CD4-positive, alpha-beta T cell (primary cell): ENCODE measurements at regions not wholly inside any gene's neighbourhood (a gene's known extent, or its start where the extent isn't known, plus 50 kb on each side); places are given as distances from the start of the nearest gene placed in this dataset.

ENCODE experiments used
- ATAC-seq: fragments of 200-7000 bp; cut with Tn5 transposase; one replicate; pipeline ENCODE4 v1.10.0; 2022; ENCODE audit warnings: mild to moderate bottlenecking; ENCODE audit not compliant: poor library complexity
- CTCF ChIA-PET: fragments of 350-600 bp; sonication (Branson Sonifier 250); formaldehyde crosslinking; loops from one replicate; lab custom pipeline; 2021; ENCODE audit warnings: antibody characterized with exemption, inconsistent platforms; lab: Charles Lee
- POLR2A ChIA-PET: fragments of 350-600 bp; sonication (Branson Sonifier 250); formaldehyde crosslinking; loops from one replicate; lab custom pipeline; 2021; ENCODE audit warnings: antibody characterized with exemption, inconsistent platforms; lab: Charles Lee
- DNase-seq, 14 experiments: peaks; one replicate each; pipeline ENCODE4 v3.0.0-alpha.2; 2013 to 2020; ENCODE audit warnings: mixed read lengths in 2 of 14
- H3K27ac ChIP-seq, 2 donors: one replicate each; pipeline versions ENCODE4 v1.5.1 to v1.7.0; 2013; ENCODE audit warnings: low read length in 2 of 2, low read depth in 1 of 2, mild to moderate bottlenecking in 1 of 2
- H3K27me3 ChIP-seq, 2 experiments: 1 replicate in 1 of 2; 2 replicates in 1 of 2; pipeline versions ENCODE4 v1.6.1 to v1.7.0; 2013; ENCODE audit warnings: low read length in 2 of 2, control low read depth in 1 of 2, mild to moderate bottlenecking in 1 of 2, moderate library complexity in 1 of 2; ENCODE audit not compliant: insufficient read depth in 2 of 2, control insufficient read depth in 1 of 2
- H3K36me3 ChIP-seq: one replicate; pipeline ENCODE4 v1.6.1; 2013; ENCODE audit warnings: low read length, control low read depth; ENCODE audit not compliant: insufficient read depth
- H3K4me1 ChIP-seq: one replicate; pipeline ENCODE4 v1.6.1; 2013; ENCODE audit warnings: low read length, control low read depth; ENCODE audit not compliant: insufficient read depth
- H3K4me3 ChIP-seq: one replicate; pipeline ENCODE4 v1.5.1; 2013; ENCODE audit warnings: mild to moderate bottlenecking, low read length, moderate library complexity
- H3K9me3 ChIP-seq, 2 experiments: 1 replicate in 1 of 2; 2 replicates in 1 of 2; pipeline versions ENCODE4 v1.6.1 to v1.7.0; 2013; ENCODE audit warnings: low read length in 2 of 2, mild to moderate bottlenecking in 2 of 2, control low read depth in 1 of 2, moderate library complexity in 1 of 2; ENCODE audit not compliant: control insufficient read depth in 1 of 2, insufficient read depth in 1 of 2
- H3K27ac Mint-ChIP-seq: one replicate; pipeline ENCODE4 v1.8.0; 2020; ENCODE audit warnings: mixed read lengths
- H3K27me3 Mint-ChIP-seq: one replicate; pipeline ENCODE4 v1.8.0; 2021; ENCODE audit warnings: mixed read lengths
- H3K36me3 Mint-ChIP-seq: one replicate; pipeline ENCODE4 v1.8.0; 2021; ENCODE audit warnings: low read depth, mixed read lengths
- H3K4me1 Mint-ChIP-seq: one replicate; pipeline ENCODE4 v1.8.0; 2021; ENCODE audit warnings: low read depth, mixed read lengths
- H3K4me3 Mint-ChIP-seq: one replicate; pipeline ENCODE4 v1.8.0; 2020; ENCODE audit warnings: mild to moderate bottlenecking, mixed read lengths
- H3K9me3 Mint-ChIP-seq: one replicate; pipeline ENCODE4 v1.8.0; 2020; ENCODE audit warnings: mixed read lengths
- intact Hi-C, 2 experiments: fragments of 100-400 bp; cut with DNase I in 1 of 2; cut with micrococcal nuclease in 1 of 2; formaldehyde crosslinking; loops; one replicate each; pipeline versions ENCODE4 v1.15.1 to v1.9.0; 2023 to 2025; cut with DNase I, micrococcal nuclease
- TF ChIP-seq, protein P1 (sequence below): fragments of 200-600 bp; IDR thresholded peaks from one replicate; pipeline ENCODE4 v1.8.0; 2022; ENCODE audit warnings: antibody characterized with exemption, mild to moderate bottlenecking

DNA sequence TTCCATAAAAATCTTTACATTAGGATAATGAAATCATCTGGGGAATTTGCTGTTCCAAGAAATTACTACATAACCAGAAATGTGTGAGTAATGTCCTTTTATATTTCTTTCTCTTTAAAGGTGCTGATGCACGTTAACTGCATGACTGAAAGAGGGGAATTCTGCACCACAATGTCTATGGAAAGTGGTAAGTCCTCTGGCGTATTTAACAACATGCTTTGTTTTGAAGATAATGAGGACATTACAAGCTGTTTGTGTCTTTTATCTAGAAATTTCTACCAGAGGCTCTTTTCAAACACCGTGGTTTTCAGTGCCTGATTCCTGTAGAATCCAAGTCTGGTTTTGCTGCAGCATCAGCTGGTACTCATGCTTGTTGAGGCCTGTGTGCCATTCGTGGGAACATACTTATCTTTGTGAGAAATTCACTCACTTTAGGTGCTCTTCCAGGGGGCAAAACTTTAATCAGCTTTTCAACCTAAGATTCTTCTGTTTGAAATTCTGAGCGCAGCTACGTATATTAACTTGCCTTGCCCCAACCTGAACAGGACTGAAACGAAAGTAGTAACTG, 257.2 kb downstream of the PDHA2 start:
- no peak overlapping the region for H3K4me3 Mint-ChIP-seq
- no peaks in the 10 kb centered on the region for H3K4me1 Mint-ChIP-seq

DNA sequence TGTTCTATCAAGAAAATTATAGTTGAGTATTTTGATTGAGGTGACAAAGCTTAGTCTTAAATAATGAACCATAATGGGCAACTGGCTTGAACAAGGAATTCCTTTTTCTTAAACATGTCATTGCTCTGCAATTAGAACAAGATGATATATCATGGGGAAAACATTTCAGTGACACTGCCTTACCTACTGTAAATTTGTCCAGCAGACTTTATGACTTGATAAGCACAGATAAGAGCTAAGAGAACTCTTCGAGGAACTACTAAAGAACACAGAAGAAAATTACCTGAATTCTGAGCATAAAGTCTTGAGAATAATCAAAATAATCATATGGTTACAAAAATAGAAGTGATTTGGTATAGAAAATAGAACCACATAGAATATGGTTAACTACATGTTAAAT, 257.8 kb downstream of the PDHA2 start:
- POLR2A ChIA-PET: no interaction called here
- Mint-ChIP-seq H3K27me3 (no peaks in the 10 kb centered on the region), H3K4me3 (no peak overlapping the region), H3K36me3 (no peaks in the 10 kb centered on the region), H3K27ac (no peak overlapping the region), H3K4me1 (no peaks in the 10 kb centered on the region), H3K9me3 (peaks cover 5% of the 10 kb centered on the region)
- H3K36me3 ChIP-seq: no peaks in the 10 kb centered on the region
- DNase-seq (no peak), ATAC-seq (no peak)
- intact Hi-C loops: no loop called here
- no peak overlapping the region for H3K4me3 ChIP-seq
- no peaks in the 10 kb centered on the region for H3K9me3 ChIP-seq
- H3K4me1 ChIP-seq: no peaks in the 10 kb centered on the region
- CTCF ChIA-PET: no interaction called here
- H3K27ac ChIP-seq: no peak overlapping the region
- TF ChIP-seq, protein P1, sequence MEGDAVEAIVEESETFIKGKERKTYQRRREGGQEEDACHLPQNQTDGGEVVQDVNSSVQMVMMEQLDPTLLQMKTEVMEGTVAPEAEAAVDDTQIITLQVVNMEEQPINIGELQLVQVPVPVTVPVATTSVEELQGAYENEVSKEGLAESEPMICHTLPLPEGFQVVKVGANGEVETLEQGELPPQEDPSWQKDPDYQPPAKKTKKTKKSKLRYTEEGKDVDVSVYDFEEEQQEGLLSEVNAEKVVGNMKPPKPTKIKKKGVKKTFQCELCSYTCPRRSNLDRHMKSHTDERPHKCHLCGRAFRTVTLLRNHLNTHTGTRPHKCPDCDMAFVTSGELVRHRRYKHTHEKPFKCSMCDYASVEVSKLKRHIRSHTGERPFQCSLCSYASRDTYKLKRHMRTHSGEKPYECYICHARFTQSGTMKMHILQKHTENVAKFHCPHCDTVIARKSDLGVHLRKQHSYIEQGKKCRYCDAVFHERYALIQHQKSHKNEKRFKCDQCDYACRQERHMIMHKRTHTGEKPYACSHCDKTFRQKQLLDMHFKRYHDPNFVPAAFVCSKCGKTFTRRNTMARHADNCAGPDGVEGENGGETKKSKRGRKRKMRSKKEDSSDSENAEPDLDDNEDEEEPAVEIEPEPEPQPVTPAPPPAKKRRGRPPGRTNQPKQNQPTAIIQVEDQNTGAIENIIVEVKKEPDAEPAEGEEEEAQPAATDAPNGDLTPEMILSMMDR: no peak
- no peaks in the 10 kb centered on the region for H3K27me3 ChIP-seq

More for the DNA sequence above, 257.2 kb downstream of the PDHA2 start:
- Mint-ChIP-seq H3K27ac (no peak overlapping the region), H3K27me3 (no peaks in the 10 kb centered on the region), H3K9me3 (peaks cover 5% of the 10 kb centered on the region), H3K36me3 (no peaks in the 10 kb centered on the region)
- no peak overlapping the region for H3K4me3 ChIP-seq
- no peaks in the 10 kb centered on the region for H3K36me3 ChIP-seq
- no peaks in the 10 kb centered on the region for H3K9me3 ChIP-seq
- no peaks in the 10 kb centered on the region for H3K4me1 ChIP-seq
- CTCF ChIA-PET: no interaction called here
- intact Hi-C loops: no loop called here
- TF ChIP-seq, protein P1: no peak
- DNase-seq (no peak), ATAC-seq (no peak)
- POLR2A ChIA-PET: no interaction called here
- H3K27ac ChIP-seq: no peak overlapping the region
- H3K27me3 ChIP-seq: no peaks in the 10 kb centered on the region

DNA sequence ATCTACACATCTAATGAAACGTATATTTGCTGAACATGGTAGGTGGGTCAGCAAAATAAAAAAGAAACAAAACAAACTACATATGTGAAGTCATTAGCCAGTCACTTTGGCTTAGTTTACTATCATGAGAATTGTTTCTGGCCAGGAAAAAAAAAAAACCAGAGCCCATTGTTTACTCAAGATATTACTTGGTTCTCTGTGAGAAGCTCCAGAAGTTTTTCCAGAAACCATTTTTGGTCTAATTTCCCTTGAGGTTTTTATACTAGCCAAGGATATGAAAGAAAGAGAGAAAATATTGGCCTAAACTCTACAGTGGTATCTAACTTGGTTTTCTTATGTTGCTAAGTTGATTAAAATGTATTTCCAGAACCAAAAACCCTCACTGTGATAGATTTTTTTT, 259.1 kb downstream of the PDHA2 start:
- Histone ChIP-seq H3K27ac (no peak overlapping the region), H3K9me3 (no peaks in the 10 kb centered on the region), H3K4me1 (no peaks in the 10 kb centered on the region), H3K4me3 (no peak overlapping the region), H3K27me3 (no peaks in the 10 kb centered on the region), H3K36me3 (no peaks in the 10 kb centered on the region)
- Mint-ChIP-seq H3K36me3 (no peaks in the 10 kb centered on the region), H3K4me3 (no peak overlapping the region), H3K4me1 (no peaks in the 10 kb centered on the region), H3K27me3 (no peaks in the 10 kb centered on the region), H3K27ac (no peak overlapping the region), H3K9me3 (peaks cover 5% of the 10 kb centered on the region)
- ChIA-PET CTCF (no interaction called here), POLR2A (no interaction called here)
- intact Hi-C loops: no loop called here
- TF ChIP-seq, protein P1: no peak
- ATAC-seq (no peak), DNase-seq (no peak)
